Ishikawa (cell line): ENCODE measurements at regions not wholly inside any gene's neighbourhood (a gene's known extent, or its start where the extent isn't known, plus 50 kb on each side); places are given as distances from the start of the nearest gene placed in this dataset.

Experiments used
- EGR1 ChIP-seq: IDR thresholded peaks from 2 replicates; pipeline ENCODE4 v1.6.1; 2012
- TCF12 ChIP-seq: IDR thresholded peaks from 2 replicates; pipeline ENCODE4 v1.6.1; 2012; ENCODE audit warnings: low read depth
- TEAD4 ChIP-seq: IDR thresholded peaks from 2 replicates; pipeline ENCODE4 v1.6.1; 2012
- YY1 ChIP-seq: IDR thresholded peaks from 2 replicates; pipeline ENCODE4 v1.6.1; 2012; ENCODE audit warnings: low read depth
- ZBTB7A ChIP-seq: IDR thresholded peaks from 2 replicates; pipeline ENCODE4 v1.6.1; 2012; ENCODE audit warnings: low read depth

DNA sequence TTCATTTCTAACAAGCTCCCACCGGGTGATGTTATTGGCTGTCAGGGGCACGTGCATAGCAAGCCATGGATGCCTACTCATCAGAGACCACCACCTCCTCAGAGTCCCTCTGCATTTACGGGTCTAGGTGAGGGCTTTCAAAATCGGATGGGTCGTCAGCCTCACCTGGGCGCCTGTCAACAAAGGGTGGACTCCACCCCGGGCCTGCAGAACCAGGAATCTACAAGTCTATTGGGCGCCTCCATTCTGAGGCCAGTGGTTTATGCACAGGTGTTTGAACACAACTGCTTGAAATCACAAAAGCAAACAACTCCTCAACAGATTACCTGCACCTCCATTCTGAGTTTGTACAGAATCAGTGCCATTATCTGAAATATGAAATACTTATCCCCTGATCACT is 318.9 kb downstream of the PTTG2 start:
- no peak for TF ChIP-seq YY1
- no peak for TF ChIP-seq ZBTB7A
- no peak for TF ChIP-seq TCF12
- TF ChIP-seq EGR1 = no peak
- no peak for TF ChIP-seq TEAD4
